Stimulated activated naive CD4-positive, alpha-beta T cell (primary cell): ENCODE measurements at regions not wholly inside any gene's neighbourhood (a gene's known extent, or its start where the extent isn't known, plus 50 kb on each side); places are given as distances from the start of the nearest gene placed in this dataset.

Source experiments
- DNase-seq, 6 experiments: peaks; one replicate each; lab custom pipeline; 2025; lab: John Stamatoyannopoulos, UW

- no peak for DNase-seq
Observed at GRCh38 chr4:89549907-89550306, 242.3 kb upstream of the GPRIN3 start.

GRCh38 chr4:89545315-89545714 is 237.7 kb upstream of the GPRIN3 start:
- DNase-seq = no peak

DNA sequence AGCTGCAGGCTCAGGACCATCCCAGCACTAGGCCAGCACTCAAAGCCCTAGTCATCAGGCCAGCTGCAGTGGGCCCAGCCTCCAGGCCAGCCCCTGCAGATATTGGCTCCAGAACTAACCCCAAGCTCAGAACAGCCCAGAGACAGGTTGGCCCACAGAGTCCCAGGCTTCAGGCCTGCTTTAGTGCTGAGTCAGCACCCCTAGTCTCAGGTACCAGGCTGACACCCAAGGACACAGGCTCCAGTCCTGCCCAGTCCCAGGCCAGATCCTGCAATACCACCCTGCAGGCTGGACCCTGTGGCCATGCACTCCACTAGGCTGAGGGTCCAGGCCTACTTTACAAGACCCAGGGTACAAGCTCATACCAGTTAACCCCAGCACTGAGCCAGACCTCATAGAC is 234.4 kb upstream of the GPRIN3 start:
- DNase-seq = no peak

DNA sequence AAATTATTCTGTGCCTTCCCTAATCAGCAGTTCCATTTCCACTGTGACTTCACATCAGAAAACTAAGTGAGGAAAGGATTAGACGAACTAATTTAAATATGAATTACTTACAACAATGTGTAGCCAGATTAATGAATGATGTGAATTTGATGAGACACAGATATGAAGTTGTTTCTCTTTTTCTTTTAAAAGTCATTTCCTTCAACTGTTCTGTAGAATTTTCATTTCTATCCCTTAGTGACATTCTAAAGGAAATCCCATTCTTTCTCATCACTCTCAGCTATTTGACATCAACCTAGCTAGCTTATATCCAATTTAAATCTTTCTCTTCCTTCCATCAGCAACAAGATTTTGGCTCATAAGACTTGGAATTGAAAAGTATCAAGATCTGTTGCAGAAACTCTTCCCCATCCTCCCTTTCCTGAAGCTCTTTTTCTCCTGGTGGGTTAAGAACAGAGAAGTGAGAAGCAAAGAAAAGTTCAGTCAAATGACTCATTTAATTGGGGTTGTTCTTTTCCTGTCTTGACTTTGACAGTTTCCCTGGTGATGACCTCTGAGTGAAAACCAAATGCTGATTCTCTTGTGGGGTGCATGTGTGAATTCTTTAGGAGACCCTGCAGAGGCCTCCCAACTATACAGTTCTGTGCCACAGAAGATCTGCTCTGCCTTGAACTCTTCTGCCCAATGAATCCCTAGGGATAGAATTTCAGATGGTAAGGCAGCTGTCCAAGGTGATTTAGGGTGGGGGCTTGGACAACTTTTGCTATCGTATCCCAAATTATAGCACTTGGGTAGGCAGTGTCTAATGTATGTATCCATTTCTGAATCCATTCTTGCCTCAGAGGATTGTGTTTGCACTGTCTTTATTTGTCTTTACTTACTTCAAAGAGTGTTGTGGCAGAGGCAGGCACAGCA is 232.5 kb upstream of the GPRIN3 start:
- no peak for DNase-seq

- no peak for DNase-seq
Observed at GRCh38 chr4:89539374-89539773, 231.8 kb upstream of the GPRIN3 start.

- DNase-seq = no peak
Observed at GRCh38 chr4:89538886-89539285, 231.3 kb upstream of the GPRIN3 start.

DNA sequence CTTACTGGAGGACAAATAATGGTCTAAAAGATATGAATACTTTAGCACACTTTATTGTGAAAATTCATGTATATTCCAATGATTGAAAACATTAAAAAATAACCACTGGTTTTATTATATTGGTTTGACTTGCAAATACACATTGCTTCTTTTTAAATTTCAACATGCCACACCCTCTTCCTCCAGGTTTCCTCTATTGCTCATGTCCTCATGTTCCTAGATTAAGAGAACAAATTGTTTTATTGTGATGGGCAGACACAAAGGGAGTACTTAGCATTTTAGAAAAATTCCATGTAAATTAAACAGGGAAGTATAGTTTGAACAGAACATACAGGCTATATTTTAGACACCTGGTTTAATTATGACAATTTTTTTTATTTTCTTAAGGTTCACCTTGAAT is 230.6 kb upstream of the GPRIN3 start:
- DNase-seq = no peak

DNA sequence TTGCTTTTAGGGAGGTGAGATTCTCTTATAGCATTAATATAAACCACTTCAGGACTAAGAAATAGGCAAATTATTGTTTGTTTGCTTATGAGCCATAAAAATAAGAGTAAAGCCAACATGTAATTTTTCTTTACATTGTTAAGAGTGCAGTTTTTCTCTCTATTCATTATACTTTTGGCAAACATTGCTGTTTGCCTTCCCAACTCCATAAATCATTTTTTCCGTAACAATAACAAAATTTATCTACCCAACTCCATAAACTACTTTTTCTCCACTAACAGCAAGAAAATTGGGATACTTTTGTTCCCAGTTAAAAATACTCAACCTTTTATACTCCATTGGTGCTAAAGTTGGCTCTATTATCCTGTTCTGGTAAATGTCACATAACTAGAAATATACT is 229.7 kb upstream of the GPRIN3 start:
- DNase-seq = no peak

DNA sequence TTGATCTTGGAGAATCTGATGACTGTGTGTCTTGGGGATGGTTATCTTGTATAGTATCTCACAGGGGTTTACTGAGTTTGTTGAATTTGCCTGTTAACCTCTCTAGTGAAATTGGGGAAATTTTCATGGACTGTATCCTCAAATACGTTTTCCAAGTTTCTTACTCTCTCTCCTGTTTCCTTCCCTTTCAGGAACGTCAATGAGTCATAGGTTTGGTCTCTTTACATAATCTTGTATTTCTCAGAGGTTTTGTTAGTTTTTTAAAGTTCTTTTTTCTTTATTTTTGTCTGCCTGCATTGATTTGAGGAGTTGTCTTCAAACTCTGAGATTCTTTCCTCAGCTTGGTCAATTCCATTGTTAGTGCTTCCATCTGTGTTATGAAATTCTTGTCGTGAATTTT is 227.7 kb upstream of the GPRIN3 start:
- no peak for DNase-seq

- DNase-seq = no peak
Observed at GRCh38 chr4:89534356-89534755, 226.8 kb upstream of the GPRIN3 start.

DNA sequence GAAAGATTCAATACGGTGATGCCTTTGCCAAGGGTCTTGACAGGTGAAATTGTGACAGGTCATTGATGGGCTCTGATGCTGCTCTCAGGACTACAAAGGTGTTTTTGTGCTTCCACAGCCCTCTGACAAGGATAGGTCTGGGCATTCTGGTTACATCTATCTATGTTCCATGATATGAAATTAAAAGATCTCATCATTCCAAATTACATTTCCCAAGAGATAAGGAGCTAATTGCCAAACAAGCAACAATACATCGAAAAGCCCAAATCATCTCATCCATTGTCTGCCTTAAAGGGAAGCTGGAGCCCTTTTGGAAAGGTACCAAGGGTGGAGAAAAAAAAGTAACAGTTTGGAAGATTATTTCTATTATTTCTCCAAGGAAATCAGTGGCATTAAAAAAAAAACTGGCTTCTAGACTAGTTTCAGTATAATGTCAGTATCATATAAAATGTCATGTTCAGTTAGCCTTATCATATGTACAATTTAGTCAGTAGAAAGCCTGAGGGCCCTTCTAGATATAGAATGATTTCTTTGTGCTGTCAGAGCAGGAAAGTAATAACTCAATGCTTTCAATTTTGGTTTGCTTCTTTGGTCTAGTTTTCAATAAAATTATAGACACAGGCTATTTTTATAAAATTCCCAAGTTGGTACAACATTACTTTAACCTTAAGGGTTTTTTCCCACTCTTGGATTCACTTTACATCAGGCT is 224.5 kb upstream of the GPRIN3 start:
- DNase-seq = no peak

DNA sequence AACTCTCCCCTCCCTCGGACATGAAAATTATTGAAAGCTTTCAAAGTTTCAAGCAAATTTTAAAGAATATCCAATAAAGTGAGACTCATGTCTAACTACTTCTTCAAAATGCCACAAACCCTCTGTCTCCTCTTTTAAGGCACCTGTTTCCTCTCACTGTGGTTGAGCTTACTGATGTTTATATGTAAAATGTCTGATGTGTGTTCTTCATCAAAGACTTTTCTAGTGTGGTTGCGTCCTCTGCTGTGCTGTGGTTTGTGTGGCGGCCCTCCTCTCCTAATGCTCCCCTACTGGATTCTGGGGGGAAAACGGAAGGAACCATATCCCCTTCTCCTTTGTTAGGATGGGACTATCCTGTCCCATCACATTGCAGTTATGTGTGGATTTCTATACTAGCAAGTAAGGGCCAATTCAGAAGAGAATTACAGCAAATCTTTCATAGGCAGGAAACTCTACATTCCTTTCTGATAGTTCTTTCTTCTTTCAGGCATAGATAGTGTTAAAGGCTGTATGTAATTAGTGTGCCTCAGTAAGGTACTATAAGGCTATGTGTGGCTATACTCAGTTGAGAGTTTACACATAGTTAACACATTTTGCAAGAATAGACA is 221.0 kb upstream of the GPRIN3 start:
- peak in 3 of 6 experiments; percentile 53 to 67 (median 55) for DNase-seq

- no peak for DNase-seq
Observed at GRCh38 chr4:89521826-89522225, 214.2 kb upstream of the GPRIN3 start.

DNA sequence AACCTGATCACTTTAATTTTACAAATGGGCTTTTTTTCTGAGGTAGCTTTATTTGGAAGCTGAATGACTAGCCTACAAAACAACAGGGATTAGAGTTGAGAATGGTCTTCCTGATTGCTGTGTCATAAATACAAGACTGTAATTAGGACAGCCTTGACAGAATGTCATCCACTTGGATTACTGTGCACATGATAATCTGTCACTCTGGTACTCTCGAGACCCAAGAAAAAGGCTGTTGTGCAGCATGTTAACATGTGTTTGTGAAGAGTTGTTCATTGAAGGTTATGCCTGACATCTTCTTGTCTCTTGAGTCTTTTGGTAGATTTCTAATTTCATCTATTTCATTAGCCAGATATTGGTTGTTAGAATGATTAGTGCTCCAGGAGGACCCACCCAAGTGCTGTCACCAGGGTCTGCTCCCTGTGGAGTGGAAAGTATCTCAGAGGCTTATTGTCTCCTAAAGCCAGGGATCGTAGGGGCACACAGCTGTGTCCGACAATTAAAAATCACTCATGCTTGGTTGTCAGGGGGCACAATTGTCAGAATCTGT is 212.2 kb upstream of the GPRIN3 start:
- DNase-seq = no peak

GRCh38 chr4:89518259-89518658 is 210.7 kb upstream of the GPRIN3 start:
- no peak for DNase-seq

DNA sequence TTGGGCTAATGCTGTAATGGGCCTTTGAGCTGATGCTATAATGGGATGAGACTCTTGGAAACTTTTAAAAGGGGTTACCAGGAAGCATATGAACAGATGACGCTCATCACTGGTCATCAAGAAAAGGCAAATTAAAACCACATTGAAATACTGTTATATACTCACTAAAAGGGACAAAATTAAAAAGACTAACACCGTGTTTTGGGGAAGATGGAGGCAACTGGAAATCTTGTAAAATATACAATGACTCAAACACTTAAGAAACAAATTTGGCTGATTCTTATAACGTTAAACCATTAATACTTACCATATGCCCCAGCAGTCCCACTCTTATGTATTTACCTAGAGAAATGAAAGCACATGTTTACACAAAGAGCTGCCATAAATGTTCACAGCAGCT is 207.2 kb upstream of the GPRIN3 start:
- no peak for DNase-seq

- DNase-seq = no peak
Observed at GRCh38 chr4:89511776-89512175, 204.2 kb upstream of the GPRIN3 start.

DNA sequence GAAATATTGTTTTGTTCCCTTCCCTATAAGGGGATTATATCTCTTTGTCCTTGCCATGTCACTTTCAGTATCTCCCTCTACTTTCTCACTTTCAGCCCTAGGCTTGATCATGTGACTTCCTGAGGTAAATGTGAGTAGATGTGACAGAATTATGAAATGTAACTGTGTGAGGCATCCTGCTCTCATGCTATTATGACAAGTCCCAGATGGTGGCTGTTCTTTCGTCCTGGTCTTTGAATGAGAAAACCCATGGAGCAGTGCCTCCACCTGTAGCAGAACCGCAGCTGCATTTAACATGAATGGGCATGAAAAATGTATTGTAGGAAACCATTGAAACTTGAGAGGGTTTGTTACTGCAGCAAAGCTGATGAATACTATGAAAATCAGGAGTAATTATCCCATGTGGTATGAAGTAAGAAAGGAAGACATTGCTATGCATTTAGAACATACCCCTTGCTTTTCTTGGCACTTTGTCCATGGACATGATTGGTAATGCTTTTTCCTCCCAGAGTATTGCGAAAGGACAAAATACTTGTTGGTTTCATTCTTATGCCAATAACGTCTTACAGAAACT is 202.2 kb upstream of the GPRIN3 start:
- DNase-seq = peak in 2 of 6 experiments; percentile 13 to 21

DNA sequence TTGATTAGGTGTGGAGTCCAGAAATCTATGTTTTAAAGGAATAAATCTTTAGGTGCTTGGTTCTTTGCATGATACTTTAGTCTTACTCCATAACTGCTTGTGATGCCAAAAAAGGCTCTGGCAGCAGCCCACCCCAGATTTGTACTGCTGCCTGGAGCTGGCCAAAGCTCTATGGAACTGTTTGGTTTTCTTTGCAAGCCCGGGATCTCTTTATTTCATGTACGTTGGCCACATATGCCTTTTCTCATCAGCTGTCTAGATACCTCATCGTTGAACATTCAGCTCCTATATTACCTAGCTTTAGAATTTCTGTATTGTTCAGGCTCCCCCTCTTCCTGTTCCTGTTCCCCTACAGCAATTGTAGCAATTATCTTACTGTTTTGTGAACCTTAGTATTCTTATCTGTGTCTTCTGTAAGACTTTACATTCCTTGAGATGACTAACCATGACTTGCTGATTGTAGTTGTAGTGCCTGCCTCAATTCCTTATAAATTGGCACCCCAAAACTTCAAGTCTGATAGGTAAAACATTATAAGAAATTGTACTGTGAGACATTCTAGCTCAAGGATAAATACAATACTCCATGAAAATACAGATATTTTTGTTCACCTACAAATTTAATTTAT is 199.4 kb upstream of the GPRIN3 start:
- no peak for DNase-seq

DNA sequence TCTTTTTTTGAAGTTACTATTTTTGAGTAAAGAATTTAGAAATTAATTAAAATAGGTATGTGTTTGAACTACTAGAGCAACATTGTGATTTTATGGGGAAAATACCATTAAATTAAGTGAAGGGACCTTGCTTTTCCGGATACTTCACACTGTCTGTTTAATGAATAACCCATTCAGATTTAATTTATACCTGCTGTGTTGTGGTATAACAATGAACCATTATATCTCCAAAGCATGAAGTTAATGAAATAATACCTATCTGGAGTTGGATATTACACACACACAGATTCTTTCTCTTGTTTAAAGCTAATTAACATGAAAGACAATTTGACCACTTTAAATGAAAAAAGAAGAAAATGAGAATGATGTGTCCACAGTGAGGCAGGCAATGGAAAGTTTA is 195.0 kb upstream of the GPRIN3 start:
- DNase-seq = no peak

GRCh38 chr4:89497517-89498308 is 190.1 kb upstream of the GPRIN3 start:
- no peak for DNase-seq
